GM23338 (cell line): ENCODE measurements at regions not wholly inside any gene's neighbourhood (a gene's known extent, or its start where the extent isn't known, plus 50 kb on each side); places are given as distances from the start of the nearest gene placed in this dataset.

Experiments used
- ATAC-seq: fragments of 200-7000 bp; cut with Tn5 transposase; 3 replicates; pipeline ENCODE4 v1.9.1; 2020
- DNase-seq: peaks from one replicate; pipeline ENCODE4 v3.0.0-alpha.2; 2015; ENCODE audit warnings: low spot score
- H2AFZ ChIP-seq: fragments of 200-600 bp; sonication (generic); 2 replicates; pipeline ENCODE4 v1.8.0; 2016; ENCODE audit warnings: antibody characterized with exemption, mild to moderate bottlenecking, moderate library complexity
- H3F3A ChIP-seq: fragments of 200-600 bp; sonication (generic); replicated peaks from 2 replicates; pipeline ENCODE4 v1.8.0; 2017; ENCODE audit warnings: antibody characterized with exemption, mixed run types, low read depth
- H3K27ac ChIP-seq: fragments of 200-600 bp; sonication (generic); 2 replicates; pipeline ENCODE4 v1.6.1; 2016; ENCODE audit warnings: low read depth
- H3K27me3 ChIP-seq: fragments of 200-600 bp; sonication (generic); 2 replicates; pipeline ENCODE4 v1.8.0; 2016; ENCODE audit warnings: mild to moderate bottlenecking, mixed run types, moderate library complexity; ENCODE audit not compliant: insufficient read depth
- H3K36me3 ChIP-seq: fragments of 200-600 bp; sonication (generic); 2 replicates; pipeline ENCODE4 v1.8.0; 2016; ENCODE audit warnings: mild to moderate bottlenecking; ENCODE audit not compliant: insufficient read depth
- H3K4me1 ChIP-seq: fragments of 200-600 bp; sonication (generic); 2 replicates; pipeline ENCODE4 v1.8.0; 2016; ENCODE audit warnings: mild to moderate bottlenecking, moderate library complexity; ENCODE audit not compliant: insufficient read depth
- H3K4me2 ChIP-seq: fragments of 200-600 bp; sonication (generic); 2 replicates; pipeline ENCODE4 v1.7.1; 2017; ENCODE audit warnings: mixed run types
- H3K4me3 ChIP-seq: fragments of 200-600 bp; sonication (generic); 2 replicates; pipeline ENCODE4 v1.6.1; 2016; ENCODE audit warnings: mixed run types
- H3K79me2 ChIP-seq: fragments of 200-600 bp; sonication (generic); replicated peaks from 2 replicates; pipeline ENCODE4 v1.8.0; 2017; ENCODE audit warnings: mild to moderate bottlenecking; ENCODE audit not compliant: insufficient read depth
- H3K9me2 ChIP-seq: fragments of 200-600 bp; sonication (generic); 2 replicates; pipeline ENCODE4 v1.8.0; 2017; ENCODE audit not compliant: insufficient read depth
- H4K20me1 ChIP-seq: fragments of 200-600 bp; sonication (generic); replicated peaks from 2 replicates; pipeline ENCODE4 v1.8.0; 2017; ENCODE audit warnings: mild to moderate bottlenecking; ENCODE audit not compliant: insufficient read depth
- H3K27ac Mint-ChIP-seq: 2 replicates; pipeline ENCODE4 v1.8.0; 2020; ENCODE audit warnings: inconsistent platforms, mild to moderate bottlenecking, moderate library complexity, mixed read lengths
- H3K27me3 Mint-ChIP-seq: 3 replicates; pipeline ENCODE4 v1.8.0; 2022; ENCODE audit warnings: low read depth, mild to moderate bottlenecking, moderate library complexity, mixed read lengths, inconsistent platforms; ENCODE audit not compliant: insufficient read depth, poor library complexity
- H3K36me3 Mint-ChIP-seq: 3 replicates; pipeline ENCODE4 v1.8.0; 2021; ENCODE audit warnings: low read depth, mild to moderate bottlenecking, inconsistent platforms, moderate library complexity, mixed read lengths
- H3K4me1 Mint-ChIP-seq: 3 replicates; pipeline ENCODE4 v1.8.0; 2020; ENCODE audit warnings: mild to moderate bottlenecking, inconsistent platforms, mixed read lengths
- H3K4me3 Mint-ChIP-seq: 3 replicates; pipeline ENCODE4 v1.8.0; 2021; ENCODE audit warnings: moderate library complexity, mild to moderate bottlenecking, inconsistent platforms, mixed read lengths
- H3K9me3 Mint-ChIP-seq: 3 replicates; pipeline ENCODE4 v1.8.0; 2020; ENCODE audit warnings: moderate library complexity, mild to moderate bottlenecking, inconsistent platforms, mixed read lengths
- CREB1 ChIP-seq: fragments of 250-450 bp; sonication (Bioruptor Pico); IDR thresholded peaks from 2 replicates; pipeline ENCODE4 v1.5.0; 2020; ENCODE audit warnings: low read depth, mild to moderate bottlenecking, moderate library complexity
- EZH2 ChIP-seq: fragments of 200-600 bp; sonication (generic); IDR thresholded peaks from one replicate; pipeline ENCODE4 v1.8.0; 2017; ENCODE audit warnings: antibody characterized with exemption, mild to moderate bottlenecking, low read depth; ENCODE audit not compliant: unreplicated experiment
- EZH2phosphoT487 ChIP-seq: fragments of 200-600 bp; sonication (generic); IDR thresholded peaks from one replicate; pipeline ENCODE4 v1.8.1; 2018; ENCODE audit warnings: antibody characterized with exemption; ENCODE audit not compliant: unreplicated experiment
- JUNB ChIP-seq: IDR thresholded peaks from one replicate; pipeline ENCODE4 v1.6.1; 2016; ENCODE audit warnings: antibody characterized with exemption; ENCODE audit not compliant: unreplicated experiment
- NANOG ChIP-seq: IDR thresholded peaks from 2 replicates; pipeline ENCODE4 v1.6.1; 2016; ENCODE audit warnings: antibody characterized with exemption, borderline replicate concordance
- POLR2AphosphoS5 ChIP-seq: IDR thresholded peaks from 2 replicates; pipeline ENCODE4 v1.6.1; 2016; ENCODE audit warnings: antibody characterized with exemption, low read depth
- STAT1 ChIP-seq: IDR thresholded peaks from one replicate; pipeline ENCODE4 v1.6.1; 2016; ENCODE audit warnings: antibody characterized with exemption; ENCODE audit not compliant: unreplicated experiment
- ZNF114 ChIP-seq: fragments of 250-450 bp; sonication (Bioruptor Pico); IDR thresholded peaks from 2 replicates; pipeline ENCODE4 v1.5.0; 2020; ENCODE audit warnings: mild to moderate bottlenecking, moderate library complexity
- ZNF331 ChIP-seq: fragments of 250-450 bp; sonication (Bioruptor Pico); IDR thresholded peaks from 2 replicates; pipeline ENCODE4 v1.5.0; 2020; ENCODE audit warnings: low read depth, mild to moderate bottlenecking, moderate library complexity
- TF ChIP-seq, protein P1 (sequence below): fragments of 250-450 bp; sonication (Bioruptor Pico); IDR thresholded peaks from 2 replicates; pipeline ENCODE4 v1.5.0; 2020; ENCODE audit warnings: mild to moderate bottlenecking, moderate library complexity
- TF ChIP-seq, protein P2 (sequence below), 2 experiments: fragments of 200-600 bp in 1 of 2; sonication (generic) in 1 of 2; conservative IDR thresholded peaks; 2 replicates each; pipeline versions ENCODE4 v1.5.1 to v1.6.1; 2016 to 2017; ENCODE audit warnings: antibody characterized with exemption in 2 of 2, low read depth in 2 of 2, mild to moderate bottlenecking in 2 of 2, moderate library complexity in 1 of 2
- TF ChIP-seq, protein P3 (sequence below): IDR thresholded peaks from 2 replicates; pipeline ENCODE4 v1.6.1; 2016; ENCODE audit warnings: antibody characterized with exemption
- TF ChIP-seq, protein P4 (sequence below): IDR thresholded peaks from one replicate; pipeline ENCODE4 v1.6.1; 2018; ENCODE audit warnings: antibody characterized with exemption; ENCODE audit not compliant: unreplicated experiment

DNA sequence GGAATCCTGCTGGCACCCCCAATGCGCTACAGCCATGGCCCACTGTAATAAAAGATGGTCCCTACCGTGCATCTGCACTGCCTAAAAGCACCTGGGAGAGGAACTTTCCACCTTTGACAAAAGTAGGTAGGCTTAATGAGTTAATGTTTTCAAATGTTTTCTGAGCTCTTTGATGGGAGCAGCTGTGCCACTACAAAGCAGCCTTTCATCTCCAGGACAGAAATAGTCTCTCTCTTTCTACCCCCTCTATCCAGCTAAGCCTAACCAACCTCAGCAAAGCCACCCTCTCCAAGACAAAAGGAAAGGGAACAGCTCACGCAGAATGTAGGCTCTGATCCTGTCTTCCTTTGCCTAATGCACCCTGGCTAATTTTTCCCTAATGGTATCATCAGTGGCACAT is 560.2 kb downstream of the UQCRFS1 start:
- Mint-ChIP-seq H3K4me3 (no peak overlapping the region), H3K9me3 (no peaks in the 10 kb centered on the region; the same call in 2 of the 3 replicates), H3K27ac (no peak overlapping the region), H3K36me3 (peaks cover 7% of the 10 kb centered on the region; the same call in 2 of the 3 replicates), H3K4me1 (peaks cover 16% of the 10 kb centered on the region), H3K27me3 (peaks cover 8% of the 10 kb centered on the region)
- Histone ChIP-seq H3K36me3 (no peaks in the 10 kb centered on the region), H3K79me2 (no peaks in the 10 kb centered on the region), H3F3A (no peaks in the 10 kb centered on the region), H3K4me2 (no peak overlapping the region), H2AFZ (no peak overlapping the region), H3K9me2 (no peaks in the 10 kb centered on the region; the same call in 1 of the 2 replicates), H3K4me1 (0 out of 2 replicates have a peak, but pooled peaks cover 4% of the 10 kb centered on the region), H3K4me3 (no peak overlapping the region), H3K27ac (no peak overlapping the region), H3K27me3 (no peaks in the 10 kb centered on the region), H4K20me1 (no peaks in the 10 kb centered on the region)
- TF ChIP-seq STAT1 (no peak), EZH2 (no peak), CREB1 (CRISPR knock-in tag) (no peak), JUNB (no peak), ZNF114 (no peak), ZNF331 (CRISPR knock-in tag) (no peak), EZH2phosphoT487 (no peak), NANOG (no peak), POLR2AphosphoS5 (no peak)
- TF ChIP-seq, protein P1, sequence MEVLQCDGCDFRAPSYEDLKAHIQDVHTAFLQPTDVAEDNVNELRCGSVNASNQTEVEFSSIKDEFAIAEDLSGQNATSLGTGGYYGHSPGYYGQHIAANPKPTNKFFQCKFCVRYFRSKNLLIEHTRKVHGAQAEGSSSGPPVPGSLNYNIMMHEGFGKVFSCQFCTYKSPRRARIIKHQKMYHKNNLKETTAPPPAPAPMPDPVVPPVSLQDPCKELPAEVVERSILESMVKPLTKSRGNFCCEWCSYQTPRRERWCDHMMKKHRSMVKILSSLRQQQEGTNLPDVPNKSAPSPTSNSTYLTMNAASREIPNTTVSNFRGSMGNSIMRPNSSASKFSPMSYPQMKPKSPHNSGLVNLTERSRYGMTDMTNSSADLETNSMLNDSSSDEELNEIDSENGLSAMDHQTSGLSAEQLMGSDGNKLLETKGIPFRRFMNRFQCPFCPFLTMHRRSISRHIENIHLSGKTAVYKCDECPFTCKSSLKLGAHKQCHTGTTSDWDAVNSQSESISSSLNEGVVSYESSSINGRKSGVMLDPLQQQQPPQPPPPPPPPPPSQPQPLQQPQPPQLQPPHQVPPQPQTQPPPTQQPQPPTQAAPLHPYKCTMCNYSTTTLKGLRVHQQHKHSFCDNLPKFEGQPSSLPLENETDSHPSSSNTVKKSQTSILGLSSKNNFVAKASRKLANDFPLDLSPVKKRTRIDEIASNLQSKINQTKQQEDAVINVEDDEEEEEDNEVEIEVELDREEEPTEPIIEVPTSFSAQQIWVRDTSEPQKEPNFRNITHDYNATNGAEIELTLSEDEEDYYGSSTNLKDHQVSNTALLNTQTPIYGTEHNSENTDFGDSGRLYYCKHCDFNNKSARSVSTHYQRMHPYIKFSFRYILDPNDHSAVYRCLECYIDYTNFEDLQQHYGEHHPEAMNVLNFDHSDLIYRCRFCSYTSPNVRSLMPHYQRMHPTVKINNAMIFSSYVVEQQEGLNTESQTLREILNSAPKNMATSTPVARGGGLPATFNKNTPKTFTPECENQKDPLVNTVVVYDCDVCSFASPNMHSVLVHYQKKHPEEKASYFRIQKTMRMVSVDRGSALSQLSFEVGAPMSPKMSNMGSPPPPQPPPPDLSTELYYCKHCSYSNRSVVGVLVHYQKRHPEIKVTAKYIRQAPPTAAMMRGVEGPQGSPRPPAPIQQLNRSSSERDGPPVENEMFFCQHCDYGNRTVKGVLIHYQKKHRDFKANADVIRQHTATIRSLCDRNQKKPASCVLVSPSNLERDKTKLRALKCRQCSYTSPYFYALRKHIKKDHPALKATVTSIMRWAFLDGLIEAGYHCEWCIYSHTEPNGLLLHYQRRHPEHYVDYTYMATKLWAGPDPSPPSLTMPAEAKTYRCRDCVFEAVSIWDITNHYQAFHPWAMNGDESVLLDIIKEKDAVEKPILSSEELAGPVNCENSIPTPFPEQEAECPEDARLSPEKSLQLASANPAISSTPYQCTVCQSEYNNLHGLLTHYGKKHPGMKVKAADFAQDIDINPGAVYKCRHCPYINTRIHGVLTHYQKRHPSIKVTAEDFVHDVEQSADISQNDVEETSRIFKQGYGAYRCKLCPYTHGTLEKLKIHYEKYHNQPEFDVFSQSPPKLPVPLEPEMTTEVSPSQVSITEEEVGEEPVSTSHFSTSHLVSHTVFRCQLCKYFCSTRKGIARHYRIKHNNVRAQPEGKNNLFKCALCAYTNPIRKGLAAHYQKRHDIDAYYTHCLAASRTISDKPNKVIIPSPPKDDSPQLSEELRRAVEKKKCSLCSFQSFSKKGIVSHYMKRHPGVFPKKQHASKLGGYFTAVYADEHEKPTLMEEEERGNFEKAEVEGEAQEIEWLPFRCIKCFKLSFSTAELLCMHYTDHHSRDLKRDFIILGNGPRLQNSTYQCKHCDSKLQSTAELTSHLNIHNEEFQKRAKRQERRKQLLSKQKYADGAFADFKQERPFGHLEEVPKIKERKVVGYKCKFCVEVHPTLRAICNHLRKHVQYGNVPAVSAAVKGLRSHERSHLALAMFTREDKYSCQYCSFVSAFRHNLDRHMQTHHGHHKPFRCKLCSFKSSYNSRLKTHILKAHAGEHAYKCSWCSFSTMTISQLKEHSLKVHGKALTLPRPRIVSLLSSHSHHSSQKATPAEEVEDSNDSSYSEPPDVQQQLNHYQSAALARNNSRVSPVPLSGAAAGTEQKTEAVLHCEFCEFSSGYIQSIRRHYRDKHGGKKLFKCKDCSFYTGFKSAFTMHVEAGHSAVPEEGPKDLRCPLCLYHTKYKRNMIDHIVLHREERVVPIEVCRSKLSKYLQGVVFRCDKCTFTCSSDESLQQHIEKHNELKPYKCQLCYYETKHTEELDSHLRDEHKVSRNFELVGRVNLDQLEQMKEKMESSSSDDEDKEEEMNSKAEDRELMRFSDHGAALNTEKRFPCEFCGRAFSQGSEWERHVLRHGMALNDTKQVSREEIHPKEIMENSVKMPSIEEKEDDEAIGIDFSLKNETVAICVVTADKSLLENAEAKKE (CRISPR knock-in tag): no peak
- TF ChIP-seq, protein P2, sequence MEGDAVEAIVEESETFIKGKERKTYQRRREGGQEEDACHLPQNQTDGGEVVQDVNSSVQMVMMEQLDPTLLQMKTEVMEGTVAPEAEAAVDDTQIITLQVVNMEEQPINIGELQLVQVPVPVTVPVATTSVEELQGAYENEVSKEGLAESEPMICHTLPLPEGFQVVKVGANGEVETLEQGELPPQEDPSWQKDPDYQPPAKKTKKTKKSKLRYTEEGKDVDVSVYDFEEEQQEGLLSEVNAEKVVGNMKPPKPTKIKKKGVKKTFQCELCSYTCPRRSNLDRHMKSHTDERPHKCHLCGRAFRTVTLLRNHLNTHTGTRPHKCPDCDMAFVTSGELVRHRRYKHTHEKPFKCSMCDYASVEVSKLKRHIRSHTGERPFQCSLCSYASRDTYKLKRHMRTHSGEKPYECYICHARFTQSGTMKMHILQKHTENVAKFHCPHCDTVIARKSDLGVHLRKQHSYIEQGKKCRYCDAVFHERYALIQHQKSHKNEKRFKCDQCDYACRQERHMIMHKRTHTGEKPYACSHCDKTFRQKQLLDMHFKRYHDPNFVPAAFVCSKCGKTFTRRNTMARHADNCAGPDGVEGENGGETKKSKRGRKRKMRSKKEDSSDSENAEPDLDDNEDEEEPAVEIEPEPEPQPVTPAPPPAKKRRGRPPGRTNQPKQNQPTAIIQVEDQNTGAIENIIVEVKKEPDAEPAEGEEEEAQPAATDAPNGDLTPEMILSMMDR (conservative IDR thresholded peaks at IDR 0.05; ENCODE audit: low read depth in 2 of 2): no peak
- TF ChIP-seq, protein P3, sequence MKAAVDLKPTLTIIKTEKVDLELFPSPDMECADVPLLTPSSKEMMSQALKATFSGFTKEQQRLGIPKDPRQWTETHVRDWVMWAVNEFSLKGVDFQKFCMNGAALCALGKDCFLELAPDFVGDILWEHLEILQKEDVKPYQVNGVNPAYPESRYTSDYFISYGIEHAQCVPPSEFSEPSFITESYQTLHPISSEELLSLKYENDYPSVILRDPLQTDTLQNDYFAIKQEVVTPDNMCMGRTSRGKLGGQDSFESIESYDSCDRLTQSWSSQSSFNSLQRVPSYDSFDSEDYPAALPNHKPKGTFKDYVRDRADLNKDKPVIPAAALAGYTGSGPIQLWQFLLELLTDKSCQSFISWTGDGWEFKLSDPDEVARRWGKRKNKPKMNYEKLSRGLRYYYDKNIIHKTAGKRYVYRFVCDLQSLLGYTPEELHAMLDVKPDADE: no peak
- TF ChIP-seq, protein P4, sequence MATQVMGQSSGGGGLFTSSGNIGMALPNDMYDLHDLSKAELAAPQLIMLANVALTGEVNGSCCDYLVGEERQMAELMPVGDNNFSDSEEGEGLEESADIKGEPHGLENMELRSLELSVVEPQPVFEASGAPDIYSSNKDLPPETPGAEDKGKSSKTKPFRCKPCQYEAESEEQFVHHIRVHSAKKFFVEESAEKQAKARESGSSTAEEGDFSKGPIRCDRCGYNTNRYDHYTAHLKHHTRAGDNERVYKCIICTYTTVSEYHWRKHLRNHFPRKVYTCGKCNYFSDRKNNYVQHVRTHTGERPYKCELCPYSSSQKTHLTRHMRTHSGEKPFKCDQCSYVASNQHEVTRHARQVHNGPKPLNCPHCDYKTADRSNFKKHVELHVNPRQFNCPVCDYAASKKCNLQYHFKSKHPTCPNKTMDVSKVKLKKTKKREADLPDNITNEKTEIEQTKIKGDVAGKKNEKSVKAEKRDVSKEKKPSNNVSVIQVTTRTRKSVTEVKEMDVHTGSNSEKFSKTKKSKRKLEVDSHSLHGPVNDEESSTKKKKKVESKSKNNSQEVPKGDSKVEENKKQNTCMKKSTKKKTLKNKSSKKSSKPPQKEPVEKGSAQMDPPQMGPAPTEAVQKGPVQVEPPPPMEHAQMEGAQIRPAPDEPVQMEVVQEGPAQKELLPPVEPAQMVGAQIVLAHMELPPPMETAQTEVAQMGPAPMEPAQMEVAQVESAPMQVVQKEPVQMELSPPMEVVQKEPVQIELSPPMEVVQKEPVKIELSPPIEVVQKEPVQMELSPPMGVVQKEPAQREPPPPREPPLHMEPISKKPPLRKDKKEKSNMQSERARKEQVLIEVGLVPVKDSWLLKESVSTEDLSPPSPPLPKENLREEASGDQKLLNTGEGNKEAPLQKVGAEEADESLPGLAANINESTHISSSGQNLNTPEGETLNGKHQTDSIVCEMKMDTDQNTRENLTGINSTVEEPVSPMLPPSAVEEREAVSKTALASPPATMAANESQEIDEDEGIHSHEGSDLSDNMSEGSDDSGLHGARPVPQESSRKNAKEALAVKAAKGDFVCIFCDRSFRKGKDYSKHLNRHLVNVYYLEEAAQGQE: no peak
- ATAC-seq: no peak
- DNase-seq: no peak
